Middle frontal gyrus (tissue), 1 donor: ENCODE measurements at regions not wholly inside any gene's neighbourhood (a gene's known extent, or its start where the extent isn't known, plus 50 kb on each side); places are given as distances from the start of the nearest gene placed in this dataset.
A peak's percentile ranks its signal among the peaks of the same experiment; 100 is the strongest.

Experiments
- DNase-seq: peaks from one replicate; pipeline ENCODE4 v3.0.0-alpha.2; 2015; ENCODE audit warnings: low spot score; ENCODE audit errors: extremely low spot score

GRCh38 chr13:104597546-104598180, 1531.4 kb upstream of the SLC10A2 start:
- no peak for DNase-seq

GRCh38 chr13:104595511-104595910, 1529.3 kb upstream of the SLC10A2 start:
- no peak for DNase-seq

GRCh38 chr13:104594806-104595205, 1528.6 kb upstream of the SLC10A2 start:
- DNase-seq: no peak

- DNase-seq: no peak
These were observed 1527.5 kb upstream of the SLC10A2 start for GRCh38 chr13:104593693-104594092.

GRCh38 chr13:104593251-104593576, 1527.0 kb upstream of the SLC10A2 start:
- no peak for DNase-seq

GRCh38 chr13:104592545-104593250, 1526.5 kb upstream of the SLC10A2 start:
- no peak for DNase-seq

GRCh38 chr13:104592127-104592526, 1525.9 kb upstream of the SLC10A2 start:
- no peak for DNase-seq

GRCh38 chr13:104586051-104586746, 1520.0 kb upstream of the SLC10A2 start:
- no peak for DNase-seq

GRCh38 chr13:104584481-104584880, 1518.3 kb upstream of the SLC10A2 start:
- no peak for DNase-seq

- DNase-seq: no peak
These were observed 1514.7 kb upstream of the SLC10A2 start for GRCh38 chr13:104580931-104581330.

- no peak for DNase-seq
These were observed 1511.0 kb upstream of the SLC10A2 start for GRCh38 chr13:104577071-104577815.

GRCh38 chr13:104571893-104572229, 1505.6 kb upstream of the SLC10A2 start:
- no peak for DNase-seq

GRCh38 chr13:104571161-104571892, 1505.1 kb upstream of the SLC10A2 start:
- DNase-seq: peak; percentile 61

- DNase-seq: no peak
These were observed 1500.9 kb upstream of the SLC10A2 start for GRCh38 chr13:104567114-104567513.

- DNase-seq: no peak
These were observed 1499.7 kb upstream of the SLC10A2 start for GRCh38 chr13:104565888-104566287.

- no peak for DNase-seq
These were observed 1487.7 kb upstream of the SLC10A2 start for GRCh38 chr13:104553896-104554295.

- no peak for DNase-seq
These were observed 1487.0 kb upstream of the SLC10A2 start for GRCh38 chr13:104553186-104553585.

- DNase-seq: no peak
These were observed 1468.6 kb upstream of the SLC10A2 start for GRCh38 chr13:104534847-104535246.

GRCh38 chr13:104532132-104532531, 1465.9 kb upstream of the SLC10A2 start:
- no peak for DNase-seq

GRCh38 chr13:104530741-104531140, 1464.5 kb upstream of the SLC10A2 start:
- no peak for DNase-seq

GRCh38 chr13:104526561-104526960, 1460.3 kb upstream of the SLC10A2 start:
- no peak for DNase-seq
